Neural progenitor cell (in vitro differentiated cells): ENCODE measurements at regions not wholly inside any gene's neighbourhood (a gene's known extent, or its start where the extent isn't known, plus 50 kb on each side); places are given as distances from the start of the nearest gene placed in this dataset.

ENCODE experiments used
- DNase-seq: peaks from one replicate; pipeline ENCODE4 v3.0.0-alpha.2; 2016; ENCODE audit warnings: low spot score
- H2AFZ ChIP-seq: fragments of 200-600 bp; sonication (generic); replicated peaks from 2 replicates; pipeline ENCODE4 v1.6.1; 2016; ENCODE audit warnings: antibody characterized with exemption
- H3F3A ChIP-seq: fragments of 200-600 bp; sonication (generic); 2 replicates; pipeline ENCODE4 v1.6.1; 2016; ENCODE audit warnings: antibody characterized with exemption, low read depth
- H3K27ac ChIP-seq: fragments of 200-600 bp; sonication (generic); 2 replicates; pipeline ENCODE4 v1.5.1; 2016; ENCODE audit warnings: mild to moderate bottlenecking
- H3K27me3 ChIP-seq: fragments of 200-600 bp; sonication (generic); 2 replicates; pipeline ENCODE4 v1.6.1; 2016; ENCODE audit warnings: mild to moderate bottlenecking, moderate library complexity
- H3K36me3 ChIP-seq: fragments of 200-600 bp; sonication (generic); 2 replicates; pipeline ENCODE4 v1.5.1; 2016
- H3K4me1 ChIP-seq: fragments of 200-600 bp; sonication (generic); 2 replicates; pipeline ENCODE4 v1.6.1; 2016; ENCODE audit warnings: mixed run types
- H3K4me2 ChIP-seq: fragments of 200-600 bp; sonication (generic); 2 replicates; pipeline ENCODE4 v1.6.1; 2016
- H3K4me3 ChIP-seq: fragments of 200-600 bp; sonication (generic); 2 replicates; pipeline ENCODE4 v1.5.1; 2016
- H3K79me2 ChIP-seq: fragments of 200-600 bp; sonication (generic); 2 replicates; pipeline ENCODE4 v1.6.1; 2016; ENCODE audit warnings: low read depth
- H3K9ac ChIP-seq: fragments of 200-600 bp; sonication (generic); 2 replicates; pipeline ENCODE4 v1.6.1; 2016
- H3K9me3 ChIP-seq: fragments of 200-600 bp; sonication (generic); 2 replicates; pipeline ENCODE4 v1.5.1; 2016; ENCODE audit warnings: low read depth
- H4K20me1 ChIP-seq: fragments of 200-600 bp; sonication (generic); 2 replicates; pipeline ENCODE4 v1.6.1; 2016; ENCODE audit warnings: low read depth
- H3K27ac Mint-ChIP-seq: 3 replicates; pipeline ENCODE4 v1.8.0; 2021; ENCODE audit warnings: mixed read lengths
- H3K27me3 Mint-ChIP-seq: 2 replicates; pipeline ENCODE4 v1.8.0; 2022; ENCODE audit warnings: low read depth, mild to moderate bottlenecking, inconsistent platforms, moderate library complexity, mixed read lengths; ENCODE audit not compliant: insufficient read depth
- H3K36me3 Mint-ChIP-seq: 3 replicates; pipeline ENCODE4 v1.8.0; 2021; ENCODE audit warnings: mixed read lengths
- H3K4me1 Mint-ChIP-seq: 3 replicates; pipeline ENCODE4 v1.8.0; 2021; ENCODE audit warnings: mixed read lengths
- H3K4me3 Mint-ChIP-seq: 3 replicates; pipeline ENCODE4 v1.8.0; 2021; ENCODE audit warnings: mild to moderate bottlenecking, moderate library complexity, mixed read lengths
- H3K9me3 Mint-ChIP-seq: 3 replicates; pipeline ENCODE4 v1.8.0; 2020; ENCODE audit warnings: mixed read lengths
- CTCF ChIP-seq: fragments of 200-600 bp; sonication (generic); IDR thresholded peaks from 2 replicates; pipeline ENCODE4 v1.5.1; 2017; ENCODE audit warnings: antibody characterized with exemption, mild to moderate bottlenecking
- EZH2 ChIP-seq: fragments of 200-600 bp; sonication (generic); IDR thresholded peaks from 2 replicates; pipeline ENCODE4 v1.6.1; 2017; ENCODE audit warnings: antibody characterized with exemption, mild to moderate bottlenecking, moderate library complexity
- EZH2phosphoT487 ChIP-seq: fragments of 200-600 bp; sonication (generic); IDR thresholded peaks from 2 replicates; pipeline ENCODE4 v1.6.1; 2017; ENCODE audit warnings: antibody characterized with exemption

- H3K27ac ChIP-seq = no peak overlapping the region
- H3K9ac ChIP-seq = no peak overlapping the region
- Mint-ChIP-seq H3K36me3 (no peaks in the 10 kb centered on the region), H3K9me3 (no peaks in the 10 kb centered on the region), H3K4me3 (no peak overlapping the region), H3K4me1 (peaks cover 10% of the 10 kb centered on the region), H3K27me3 (no peaks in the 10 kb centered on the region), H3K27ac (peak overlapping the region; percentile 30)
- H4K20me1 ChIP-seq = no peaks in the 10 kb centered on the region
- peaks cover 13% of the 10 kb centered on the region for H3K4me1 ChIP-seq
- DNase-seq = peak; percentile 64
- no peak overlapping the region for H3K4me3 ChIP-seq
- TF ChIP-seq EZH2 (no peak), EZH2phosphoT487 (no peak), CTCF (no peak)
- no peaks in the 10 kb centered on the region for H3K9me3 ChIP-seq
- no peaks in the 10 kb centered on the region for H3K36me3 ChIP-seq
- H3F3A ChIP-seq = peaks cover 9% of the 10 kb centered on the region
- no peak overlapping the region for H3K4me2 ChIP-seq
- no peak overlapping the region for H2AFZ ChIP-seq
- no peaks in the 10 kb centered on the region for H3K79me2 ChIP-seq
- H3K27me3 ChIP-seq = no peaks in the 10 kb centered on the region
These were observed 540.2 kb downstream of the CSNK1G3 start for GRCh38 chr5:124052201-124052600.

GRCh38 chr5:124050120-124050770 is 538.3 kb downstream of the CSNK1G3 start:
- Histone ChIP-seq H3K27me3 (no peaks in the 10 kb centered on the region), H3K9ac (no peak overlapping the region), H3K79me2 (no peaks in the 10 kb centered on the region), H3K4me2 (no peak overlapping the region), H4K20me1 (no peaks in the 10 kb centered on the region), H3K27ac (no peak overlapping the region), H3K9me3 (no peaks in the 10 kb centered on the region), H3K4me3 (no peak overlapping the region), H2AFZ (no peak overlapping the region), H3K36me3 (no peaks in the 10 kb centered on the region), H3F3A (peaks cover 9% of the 10 kb centered on the region), H3K4me1 (peaks cover 22% of the 10 kb centered on the region)
- no peaks in the 10 kb centered on the region for H3K36me3 Mint-ChIP-seq
- H3K4me3 Mint-ChIP-seq = no peak overlapping the region
- no peaks in the 10 kb centered on the region for H3K9me3 Mint-ChIP-seq
- no peak overlapping the region for H3K27ac Mint-ChIP-seq
- no peak for DNase-seq
- TF ChIP-seq CTCF (no peak), EZH2 (no peak), EZH2phosphoT487 (no peak)
- H3K27me3 Mint-ChIP-seq = no peaks in the 10 kb centered on the region
- H3K4me1 Mint-ChIP-seq = peaks cover 20% of the 10 kb centered on the region

GRCh38 chr5:124045412-124045811 is 533.4 kb downstream of the CSNK1G3 start:
- peaks cover 9% of the 10 kb centered on the region for H3K4me1 ChIP-seq
- TF ChIP-seq EZH2phosphoT487 (no peak), EZH2 (no peak), CTCF (no peak)
- H3K4me2 ChIP-seq = no peak overlapping the region
- H3K27ac ChIP-seq = no peak overlapping the region
- no peak overlapping the region for H3K27ac Mint-ChIP-seq
- DNase-seq = no peak
- H3K4me3 Mint-ChIP-seq = no peak overlapping the region
- peaks cover 3% of the 10 kb centered on the region for H3K36me3 Mint-ChIP-seq
- H3K9me3 ChIP-seq = no peaks in the 10 kb centered on the region
- H3K4me1 Mint-ChIP-seq = peaks cover 20% of the 10 kb centered on the region
- no peak overlapping the region for H3K9ac ChIP-seq
- no peaks in the 10 kb centered on the region for H3K27me3 ChIP-seq
- peak overlapping the region; percentile 27 for H2AFZ ChIP-seq
- H3K27me3 Mint-ChIP-seq = no peaks in the 10 kb centered on the region
- no peaks in the 10 kb centered on the region for H3K36me3 ChIP-seq
- H3K79me2 ChIP-seq = no peaks in the 10 kb centered on the region
- H3F3A ChIP-seq = no peaks in the 10 kb centered on the region
- H3K9me3 Mint-ChIP-seq = peaks cover 7% of the 10 kb centered on the region
- no peaks in the 10 kb centered on the region for H4K20me1 ChIP-seq
- H3K4me3 ChIP-seq = no peak overlapping the region
